ENCODE measurements at regions not wholly inside any gene's neighbourhood (a gene's known extent, or its start where the extent isn't known, plus 50 kb on each side); places are given as distances from the start of the nearest gene placed in this dataset.
"Not testable (repeated sequence)": the region's sequence is repeated elsewhere in the genome, so short reads cannot be mapped to it uniquely, and the experiment has no call there.

DNA sequence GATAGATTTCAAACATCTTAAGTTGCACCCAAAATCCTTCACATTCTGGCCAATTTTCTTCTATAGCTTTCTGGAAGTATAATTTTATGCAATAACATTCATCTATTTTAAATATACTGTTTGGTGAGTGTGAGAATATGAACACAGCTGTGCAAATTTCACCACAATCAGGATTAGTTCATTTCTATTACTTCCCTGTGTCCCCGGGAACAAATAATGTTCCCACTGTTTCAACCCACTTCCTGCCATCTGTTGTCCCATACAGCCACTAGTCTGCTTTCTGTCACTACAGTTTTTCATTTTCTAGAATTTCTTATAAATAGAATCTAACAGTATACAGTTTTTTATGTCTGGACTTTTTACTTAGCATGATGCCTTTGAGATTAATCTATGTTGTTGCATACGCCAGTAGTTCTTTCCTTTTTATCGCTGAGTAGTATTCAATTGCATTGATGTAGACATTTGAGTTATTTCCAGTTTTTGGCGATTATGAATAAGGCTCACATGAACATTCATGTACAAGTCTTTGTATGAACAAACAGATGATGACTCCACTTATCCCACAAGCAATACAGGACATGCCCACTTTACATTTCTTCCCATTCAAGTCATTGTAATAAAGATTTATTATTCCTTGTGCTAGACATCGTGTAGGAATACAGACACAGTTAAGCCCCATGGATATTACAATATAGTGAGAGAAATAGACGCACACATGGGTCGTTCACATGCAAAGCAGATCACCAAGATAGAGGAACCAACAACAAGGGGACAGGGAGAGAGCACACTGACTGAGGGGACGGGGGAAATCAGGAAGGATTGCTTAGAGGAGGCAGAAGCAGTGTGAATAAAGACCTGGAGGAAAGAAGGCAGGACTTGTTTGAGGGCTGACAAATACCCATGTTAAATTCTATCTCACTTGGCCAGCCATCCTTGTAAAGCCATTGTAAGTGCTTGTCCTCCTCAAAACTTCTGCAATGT, 72.9 kb upstream of the PAX8 start:
- DNase-seq (ENCODE audit: low read depth, low spot score) = no peak
- no peak overlapping the region for H3K4me3 ChIP-seq (ENCODE audit: low read depth in 2 of 2, low read length in 2 of 2)
- intact Hi-C loops (cut with micrococcal nuclease; ENCODE audit: unreplicated experiment) = no loop called here
- BruUV-seq (replicated peaks) = no TSS peak
- no peaks in the 10 kb centered on the region for H3K36me3 ChIP-seq (ENCODE audit: control insufficient read depth, insufficient read depth, low read length)
- ATAC-seq = no peak
- ChIA-PET CTCF (no interaction called here), POLR2A (no interaction called here)
- in situ Hi-C loops (cut with HindIII; ENCODE audit: low pct_unique_long_range_greater_than_20kb, low sequenced_read_pairs) = no loop called here
- H3K27me3 ChIP-seq (ENCODE audit: control insufficient read depth, insufficient read depth, low read length) = no peaks in the 10 kb centered on the region
- no peaks in the 10 kb centered on the region for H3K9me3 ChIP-seq (ENCODE audit: control insufficient read depth, insufficient read depth, low read depth, low read length)
- H3K27ac ChIP-seq (ENCODE audit: low read length) = no peak overlapping the region
- no peaks in the 10 kb centered on the region for H3K4me1 ChIP-seq (ENCODE audit: control insufficient read depth, insufficient read depth, low read length)
- TF ChIP-seq POLR2AphosphoS5 (IDR thresholded peaks at IDR 0.05; ENCODE audit: low read depth, low read length) = no peak
- no peak for TF ChIP-seq TCF7L2 (IDR thresholded peaks at IDR 0.05; ENCODE audit: low read depth, low read length)
- TF ChIP-seq, protein P1, sequence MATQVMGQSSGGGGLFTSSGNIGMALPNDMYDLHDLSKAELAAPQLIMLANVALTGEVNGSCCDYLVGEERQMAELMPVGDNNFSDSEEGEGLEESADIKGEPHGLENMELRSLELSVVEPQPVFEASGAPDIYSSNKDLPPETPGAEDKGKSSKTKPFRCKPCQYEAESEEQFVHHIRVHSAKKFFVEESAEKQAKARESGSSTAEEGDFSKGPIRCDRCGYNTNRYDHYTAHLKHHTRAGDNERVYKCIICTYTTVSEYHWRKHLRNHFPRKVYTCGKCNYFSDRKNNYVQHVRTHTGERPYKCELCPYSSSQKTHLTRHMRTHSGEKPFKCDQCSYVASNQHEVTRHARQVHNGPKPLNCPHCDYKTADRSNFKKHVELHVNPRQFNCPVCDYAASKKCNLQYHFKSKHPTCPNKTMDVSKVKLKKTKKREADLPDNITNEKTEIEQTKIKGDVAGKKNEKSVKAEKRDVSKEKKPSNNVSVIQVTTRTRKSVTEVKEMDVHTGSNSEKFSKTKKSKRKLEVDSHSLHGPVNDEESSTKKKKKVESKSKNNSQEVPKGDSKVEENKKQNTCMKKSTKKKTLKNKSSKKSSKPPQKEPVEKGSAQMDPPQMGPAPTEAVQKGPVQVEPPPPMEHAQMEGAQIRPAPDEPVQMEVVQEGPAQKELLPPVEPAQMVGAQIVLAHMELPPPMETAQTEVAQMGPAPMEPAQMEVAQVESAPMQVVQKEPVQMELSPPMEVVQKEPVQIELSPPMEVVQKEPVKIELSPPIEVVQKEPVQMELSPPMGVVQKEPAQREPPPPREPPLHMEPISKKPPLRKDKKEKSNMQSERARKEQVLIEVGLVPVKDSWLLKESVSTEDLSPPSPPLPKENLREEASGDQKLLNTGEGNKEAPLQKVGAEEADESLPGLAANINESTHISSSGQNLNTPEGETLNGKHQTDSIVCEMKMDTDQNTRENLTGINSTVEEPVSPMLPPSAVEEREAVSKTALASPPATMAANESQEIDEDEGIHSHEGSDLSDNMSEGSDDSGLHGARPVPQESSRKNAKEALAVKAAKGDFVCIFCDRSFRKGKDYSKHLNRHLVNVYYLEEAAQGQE (IDR thresholded peaks at IDR 0.05; ENCODE audit: insufficient read depth in 1 of 2, low read depth in 2 of 2, low read length in 1 of 2) = no peak
- TF ChIP-seq SIN3A (IDR thresholded peaks at IDR 0.05; ENCODE audit: borderline replicate concordance, insufficient read depth, low read depth, low read length) = no peak
- TF ChIP-seq, protein P2, sequence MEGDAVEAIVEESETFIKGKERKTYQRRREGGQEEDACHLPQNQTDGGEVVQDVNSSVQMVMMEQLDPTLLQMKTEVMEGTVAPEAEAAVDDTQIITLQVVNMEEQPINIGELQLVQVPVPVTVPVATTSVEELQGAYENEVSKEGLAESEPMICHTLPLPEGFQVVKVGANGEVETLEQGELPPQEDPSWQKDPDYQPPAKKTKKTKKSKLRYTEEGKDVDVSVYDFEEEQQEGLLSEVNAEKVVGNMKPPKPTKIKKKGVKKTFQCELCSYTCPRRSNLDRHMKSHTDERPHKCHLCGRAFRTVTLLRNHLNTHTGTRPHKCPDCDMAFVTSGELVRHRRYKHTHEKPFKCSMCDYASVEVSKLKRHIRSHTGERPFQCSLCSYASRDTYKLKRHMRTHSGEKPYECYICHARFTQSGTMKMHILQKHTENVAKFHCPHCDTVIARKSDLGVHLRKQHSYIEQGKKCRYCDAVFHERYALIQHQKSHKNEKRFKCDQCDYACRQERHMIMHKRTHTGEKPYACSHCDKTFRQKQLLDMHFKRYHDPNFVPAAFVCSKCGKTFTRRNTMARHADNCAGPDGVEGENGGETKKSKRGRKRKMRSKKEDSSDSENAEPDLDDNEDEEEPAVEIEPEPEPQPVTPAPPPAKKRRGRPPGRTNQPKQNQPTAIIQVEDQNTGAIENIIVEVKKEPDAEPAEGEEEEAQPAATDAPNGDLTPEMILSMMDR (IDR thresholded peaks at IDR 0.05) = no peak

DNA sequence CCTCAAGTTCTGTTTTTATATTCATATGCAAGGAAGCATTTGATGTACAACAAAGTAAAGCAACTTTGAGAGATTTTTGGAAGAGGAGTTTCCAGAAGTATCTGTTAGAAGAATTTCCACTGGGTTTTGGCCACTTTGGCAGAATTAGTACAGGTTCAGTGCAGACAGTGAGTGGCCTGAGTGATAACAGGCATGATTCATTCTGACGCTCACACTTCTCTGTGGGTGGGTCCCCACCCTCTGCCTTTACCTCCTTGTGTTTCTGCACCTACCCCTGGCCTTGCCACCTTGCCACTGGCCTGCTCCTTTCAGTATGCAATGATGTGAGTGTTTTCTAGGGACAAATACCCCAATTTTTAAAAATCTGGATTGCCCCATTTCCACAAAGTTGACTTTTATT, 65.1 kb upstream of the PAX8 start:
- H3K27me3 ChIP-seq (ENCODE audit: control insufficient read depth, insufficient read depth, low read length); in situ Hi-C loops (cut with HindIII; ENCODE audit: low pct_unique_long_range_greater_than_20kb, low sequenced_read_pairs); BruUV-seq (replicated peaks); DNase-seq (ENCODE audit: low read depth, low spot score); ATAC-seq; H3K36me3 ChIP-seq (ENCODE audit: control insufficient read depth, insufficient read depth, low read length); CTCF ChIA-PET; H3K9me3 ChIP-seq (ENCODE audit: control insufficient read depth, insufficient read depth, low read depth, low read length); intact Hi-C loops (cut with micrococcal nuclease; ENCODE audit: unreplicated experiment); POLR2A ChIA-PET; H3K4me1 ChIP-seq (ENCODE audit: control insufficient read depth, insufficient read depth, low read length); H3K27ac ChIP-seq (ENCODE audit: low read length); H3K4me3 ChIP-seq (ENCODE audit: low read depth in 2 of 2, low read length in 2 of 2): not testable (repeated sequence)

DNA sequence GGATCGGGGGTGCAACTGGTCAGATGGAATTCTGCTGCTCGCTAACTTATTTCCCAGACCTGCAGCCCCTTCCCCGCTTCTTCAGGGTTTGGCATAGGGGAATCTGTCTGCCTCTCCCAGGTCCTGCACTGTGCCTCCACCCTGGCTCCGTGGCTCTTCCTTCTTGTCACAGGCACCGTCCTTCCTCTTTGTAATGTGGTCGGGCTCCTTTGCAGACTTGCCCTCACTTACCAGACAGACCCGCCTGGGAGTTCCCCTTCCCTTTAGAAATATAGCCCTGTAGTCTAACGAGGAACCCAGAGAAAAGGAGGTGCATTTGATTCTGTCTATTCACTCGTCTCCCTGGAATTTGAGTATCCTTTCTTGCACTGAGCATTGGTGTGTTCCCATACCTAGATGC, 63.9 kb upstream of the PAX8 start:
- peaks cover 2% of the 10 kb centered on the region for H3K27me3 ChIP-seq (ENCODE audit: control insufficient read depth, insufficient read depth, low read length)
- CTCF ChIA-PET = no interaction called here
- H3K27ac ChIP-seq (ENCODE audit: low read length) = no peak overlapping the region
- ATAC-seq (no peak), DNase-seq (ENCODE audit: low read depth, low spot score) (no peak)
- no TSS peak for BruUV-seq (replicated peaks)
- no peak for TF ChIP-seq POLR2AphosphoS5 (IDR thresholded peaks at IDR 0.05; ENCODE audit: low read depth, low read length)
- TF ChIP-seq, protein P1 (IDR thresholded peaks at IDR 0.05; ENCODE audit: insufficient read depth in 1 of 2, low read depth in 2 of 2, low read length in 1 of 2) = no peak
- TF ChIP-seq SIN3A (IDR thresholded peaks at IDR 0.05; ENCODE audit: borderline replicate concordance, insufficient read depth, low read depth, low read length) = no peak
- TF ChIP-seq TCF7L2 (IDR thresholded peaks at IDR 0.05; ENCODE audit: low read depth, low read length) = no peak
- TF ChIP-seq, protein P2 (IDR thresholded peaks at IDR 0.05) = no peak
- H3K9me3 ChIP-seq (ENCODE audit: control insufficient read depth, insufficient read depth, low read depth, low read length) = no peaks in the 10 kb centered on the region
- no peaks in the 10 kb centered on the region for H3K4me1 ChIP-seq (ENCODE audit: control insufficient read depth, insufficient read depth, low read length)
- intact Hi-C loops (cut with micrococcal nuclease; ENCODE audit: unreplicated experiment) (no loop called here), in situ Hi-C loops (cut with HindIII; ENCODE audit: low pct_unique_long_range_greater_than_20kb, low sequenced_read_pairs) (no loop called here)
- POLR2A ChIA-PET = no interaction called here
- H3K4me3 ChIP-seq (ENCODE audit: low read depth in 2 of 2, low read length in 2 of 2) = no peak overlapping the region
- no peaks in the 10 kb centered on the region for H3K36me3 ChIP-seq (ENCODE audit: control insufficient read depth, insufficient read depth, low read length)

Data from Panc1 (cell line).